Skeletal muscle tissue (tissue), 3 donors: ENCODE measurements at regions not wholly inside any gene's neighbourhood (a gene's known extent, or its start where the extent isn't known, plus 50 kb on each side); places are given as distances from the start of the nearest gene placed in this dataset.
A peak's percentile ranks its signal among the peaks of the same experiment; 100 is the strongest.

ENCODE experiments used
- H3K27ac ChIP-seq: one replicate; pipeline ENCODE4 v1.7.0; 2013; ENCODE audit warnings: mild to moderate bottlenecking, low read depth, low read length, inconsistent platforms
- H3K27me3 ChIP-seq, 3 donors: one replicate each; pipeline ENCODE4 v1.7.0; 2013; ENCODE audit warnings: low read length in 3 of 3; ENCODE audit not compliant: control insufficient read depth in 3 of 3, insufficient read depth in 3 of 3
- H3K36me3 ChIP-seq, 3 donors: one replicate each; pipeline ENCODE4 v1.7.0; 2013; ENCODE audit warnings: low read length in 3 of 3; ENCODE audit not compliant: control insufficient read depth in 3 of 3, insufficient read depth in 3 of 3
- H3K4me1 ChIP-seq, 3 donors: one replicate each; pipeline ENCODE4 v1.7.0; 2013; ENCODE audit warnings: low read length in 3 of 3, mild to moderate bottlenecking in 3 of 3; ENCODE audit not compliant: control insufficient read depth in 3 of 3, insufficient read depth in 3 of 3
- H3K4me3 ChIP-seq, 3 donors: one replicate each; pipeline ENCODE4 v1.7.0; 2013; ENCODE audit warnings: low read length in 3 of 3
- H3K9ac ChIP-seq, 3 donors: one replicate each; pipeline ENCODE4 v1.7.0; 2013; ENCODE audit warnings: low read length in 3 of 3, mild to moderate bottlenecking in 3 of 3, moderate library complexity in 2 of 3, low read depth in 1 of 3
- H3K9me3 ChIP-seq, 3 donors: one replicate each; pipeline ENCODE4 v1.7.0; 2013; ENCODE audit warnings: low read length in 3 of 3; ENCODE audit not compliant: control insufficient read depth in 3 of 3
- donor health status: Osteomylitis.

GRCh38 chr2:38190542-38191218 lies 114.7 kb upstream of the CYP1B1 start:
- no peaks in the 10 kb centered on the region for H3K36me3 ChIP-seq
- peak overlapping the region; percentile 19 for H3K27ac ChIP-seq
- H3K27me3 ChIP-seq, result no peaks in the 10 kb centered on the region
- H3K9me3 ChIP-seq, result no peaks in the 10 kb centered on the region
- no peak overlapping the region for H3K9ac ChIP-seq
- no peak overlapping the region for H3K4me3 ChIP-seq
- H3K4me1 ChIP-seq, result no peaks in the 10 kb centered on the region

DNA sequence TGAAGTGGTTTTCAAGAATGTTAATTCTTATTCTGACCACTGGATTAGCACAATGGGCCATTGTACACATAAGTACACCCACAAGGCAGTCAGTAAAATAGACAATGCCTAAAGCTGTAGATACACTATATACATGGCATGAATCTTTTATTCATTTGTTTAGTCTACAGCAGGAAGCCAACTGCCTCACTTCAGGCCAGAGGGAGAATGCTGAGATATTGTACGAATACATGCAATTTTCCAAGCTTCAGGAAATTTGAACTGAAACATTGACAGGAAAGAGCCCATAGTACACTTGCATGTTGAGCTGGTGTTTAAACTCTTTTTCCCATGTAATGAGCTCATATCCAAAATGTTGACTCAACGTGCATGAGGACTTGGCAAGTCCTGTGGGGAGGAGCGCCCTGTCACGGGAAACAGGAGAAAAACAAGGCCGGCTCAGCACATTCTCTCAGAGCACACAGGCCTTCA lies 111.6 kb upstream of the CYP1B1 start:
- no peaks in the 10 kb centered on the region for H3K4me1 ChIP-seq
- no peak overlapping the region for H3K9ac ChIP-seq
- H3K9me3 ChIP-seq, result no peaks in the 10 kb centered on the region
- H3K4me3 ChIP-seq, result no peak overlapping the region
- H3K36me3 ChIP-seq, result no peaks in the 10 kb centered on the region
- no peaks in the 10 kb centered on the region for H3K27me3 ChIP-seq
- no peak overlapping the region for H3K27ac ChIP-seq

DNA sequence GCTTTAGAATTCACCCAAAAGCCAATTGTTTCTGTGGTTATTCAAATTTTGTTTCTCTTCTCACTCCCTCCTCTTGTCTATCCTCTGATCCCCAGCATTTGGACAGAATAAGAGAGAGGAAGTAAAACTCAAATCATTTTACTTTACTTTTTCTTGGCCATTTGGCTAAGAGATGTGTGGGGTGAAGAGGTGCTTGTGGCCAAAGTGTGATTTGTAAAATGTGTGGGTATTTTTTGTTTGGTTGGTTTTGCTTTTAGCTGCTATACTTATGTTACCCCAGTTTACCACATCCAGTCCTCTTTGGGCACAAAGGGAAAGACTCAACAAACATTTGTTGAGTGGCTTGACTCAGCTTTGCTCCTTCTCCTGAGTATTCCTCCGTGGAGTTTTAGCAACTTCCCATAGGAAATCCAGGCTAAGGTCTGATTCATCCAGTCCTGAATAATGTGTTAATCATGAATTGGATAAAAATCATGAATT lies 109.1 kb upstream of the CYP1B1 start:
- Histone ChIP-seq H3K9me3 (no peaks in the 10 kb centered on the region), H3K4me1 (no peaks in the 10 kb centered on the region), H3K27me3 (no peaks in the 10 kb centered on the region), H3K4me3 (no peak overlapping the region), H3K9ac (no peak overlapping the region), H3K27ac (peak overlapping the region; percentile 57), H3K36me3 (no peaks in the 10 kb centered on the region)

- Histone ChIP-seq H3K4me1 (peaks cover 0 to 8% (median 0%) of the 10 kb centered on the region in 3 donors), H3K27ac (no peak overlapping the region), H3K27me3 (no peaks in the 10 kb centered on the region), H3K9ac (no peak overlapping the region), H3K9me3 (no peaks in the 10 kb centered on the region), H3K36me3 (no peaks in the 10 kb centered on the region), H3K4me3 (no peak overlapping the region)
Measured at GRCh38 chr2:38182492-38183003, 106.6 kb upstream of the CYP1B1 start.

GRCh38 chr2:38181806-38182491 lies 106.0 kb upstream of the CYP1B1 start:
- no peaks in the 10 kb centered on the region for H3K27me3 ChIP-seq
- no peaks in the 10 kb centered on the region for H3K36me3 ChIP-seq
- no peak overlapping the region for H3K4me3 ChIP-seq
- H3K9ac ChIP-seq, result no peak overlapping the region
- no peak overlapping the region for H3K27ac ChIP-seq
- H3K9me3 ChIP-seq, result no peaks in the 10 kb centered on the region
- H3K4me1 ChIP-seq, result peaks cover 0 to 8% (median 0%) of the 10 kb centered on the region in 3 donors

GRCh38 chr2:38180754-38181153 lies 104.8 kb upstream of the CYP1B1 start:
- H3K4me1 ChIP-seq, result peaks cover 0 to 10% (median 0%) of the 10 kb centered on the region in 3 donors
- no peaks in the 10 kb centered on the region for H3K36me3 ChIP-seq
- H3K4me3 ChIP-seq, result no peak overlapping the region
- H3K9ac ChIP-seq, result no peak overlapping the region
- no peaks in the 10 kb centered on the region for H3K27me3 ChIP-seq
- no peaks in the 10 kb centered on the region for H3K9me3 ChIP-seq
- H3K27ac ChIP-seq, result no peak overlapping the region

DNA sequence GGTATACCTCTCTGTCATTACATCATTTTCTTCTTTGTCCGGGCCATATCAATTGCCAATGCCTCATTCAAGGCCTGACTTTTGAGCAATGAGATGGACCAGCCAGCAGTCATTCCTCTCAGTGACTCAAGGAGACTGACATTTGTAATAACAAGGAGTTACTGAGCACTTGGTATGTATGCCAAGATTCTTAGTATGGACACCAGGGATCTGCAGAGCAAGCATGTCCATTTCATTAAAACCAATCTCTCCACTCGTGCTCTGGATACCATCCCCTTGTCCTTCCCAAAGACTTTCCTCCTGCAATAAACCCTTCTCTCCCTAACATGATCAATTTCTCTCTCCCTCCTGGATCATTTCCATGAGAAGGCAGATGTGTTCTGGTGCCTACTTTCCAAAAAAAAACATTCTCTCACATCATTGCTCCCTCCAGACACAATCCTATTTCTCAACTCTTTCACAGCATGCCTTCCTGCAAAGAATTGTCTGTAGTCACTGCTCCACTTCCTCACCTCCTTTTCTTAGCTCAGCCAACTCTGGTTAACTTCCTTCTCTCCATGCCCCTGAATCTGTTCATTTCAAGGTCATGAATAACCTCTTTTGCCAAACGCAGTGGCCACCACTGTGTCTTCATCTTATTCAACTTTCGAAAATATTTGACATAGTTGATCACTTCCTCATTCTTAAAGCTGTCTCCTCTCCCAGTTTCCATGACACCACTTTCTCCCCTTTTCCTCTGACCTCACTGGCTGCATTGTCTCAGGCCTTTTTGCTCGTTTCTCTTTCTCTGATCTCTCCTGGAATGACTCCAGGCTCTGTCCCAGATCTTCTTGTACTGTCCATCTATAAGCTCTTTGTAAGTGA lies 102.8 kb upstream of the CYP1B1 start:
- H3K4me1 ChIP-seq, result peaks cover 0 to 10% (median 0%) of the 10 kb centered on the region in 3 donors
- no peaks in the 10 kb centered on the region for H3K27me3 ChIP-seq
- H3K4me3 ChIP-seq, result no peak overlapping the region
- no peaks in the 10 kb centered on the region for H3K36me3 ChIP-seq
- H3K9ac ChIP-seq, result no peak overlapping the region
- H3K27ac ChIP-seq, result peak overlapping the region; percentile 57
- H3K9me3 ChIP-seq, result no peaks in the 10 kb centered on the region

- Histone ChIP-seq H3K9me3 (no peaks in the 10 kb centered on the region), H3K27ac (peak overlapping the region; percentile 57), H3K4me3 (no peak overlapping the region), H3K4me1 (peaks cover 0 to 10% (median 0%) of the 10 kb centered on the region in 3 donors), H3K9ac (no peak overlapping the region), H3K27me3 (no peaks in the 10 kb centered on the region), H3K36me3 (no peaks in the 10 kb centered on the region)
Measured at GRCh38 chr2:38178119-38178518, 102.2 kb upstream of the CYP1B1 start.

DNA sequence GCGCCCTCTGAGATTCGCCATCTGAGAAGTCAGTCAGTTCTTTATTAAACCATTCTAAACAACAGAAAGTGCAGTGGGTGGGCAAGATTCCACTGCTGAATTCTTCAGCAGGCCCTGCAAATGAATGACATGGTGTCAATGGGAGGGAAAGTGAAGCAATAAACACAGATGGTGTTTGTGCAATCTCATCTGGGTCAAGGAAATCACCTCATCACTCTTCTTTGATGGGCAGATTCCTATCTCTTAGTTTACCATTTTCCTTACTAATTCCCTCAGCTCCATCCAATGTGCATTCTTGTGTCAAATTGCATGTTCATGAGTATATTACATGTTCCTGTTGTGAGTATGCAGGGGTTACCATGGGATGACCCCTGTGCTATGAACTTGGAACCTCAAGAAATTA lies 100.7 kb upstream of the CYP1B1 start:
- H3K27me3 ChIP-seq, result no peaks in the 10 kb centered on the region
- no peaks in the 10 kb centered on the region for H3K36me3 ChIP-seq
- no peaks in the 10 kb centered on the region for H3K9me3 ChIP-seq
- no peak overlapping the region for H3K9ac ChIP-seq
- H3K4me1 ChIP-seq, result peaks cover 0 to 10% (median 0%) of the 10 kb centered on the region in 3 donors
- H3K4me3 ChIP-seq, result no peak overlapping the region
- H3K27ac ChIP-seq, result peak overlapping the region; percentile 57
